Mammary epithelial cell (primary cell): ENCODE measurements at regions not wholly inside any gene's neighbourhood (a gene's known extent, or its start where the extent isn't known, plus 50 kb on each side); places are given as distances from the start of the nearest gene placed in this dataset.

Experiments
- CTCF ChIP-seq, 2 donors: IDR thresholded peaks in 1 of 2; conservative IDR thresholded peaks in 1 of 2; 2 replicates each; pipeline ENCODE4 v1.5.1; 2011 to 2012; ENCODE audit warnings: inconsistent platforms in 2 of 2, low read length in 2 of 2, mild to moderate bottlenecking in 2 of 2, control low read depth in 1 of 2, low read depth in 1 of 2; ENCODE audit not compliant: insufficient read depth in 1 of 2; ENCODE audit errors: extremely low read depth in 1 of 2
- EZH2 ChIP-seq: IDR thresholded peaks from 2 replicates; pipeline ENCODE4 v1.6.1; 2012; ENCODE audit warnings: low read length, inconsistent platforms, borderline replicate concordance

GRCh38 chrX:96563646-96564045, 121.0 kb upstream of the DIAPH2 start:
- TF ChIP-seq CTCF (conservative IDR thresholded peaks at IDR 0.05 in 1 of 2, IDR thresholded peaks at IDR 0.05 in 1 of 2; ENCODE audit: extremely low read depth in 1 of 2, insufficient read depth in 1 of 2, low read depth in 1 of 2, low read length in 2 of 2) (no peak), EZH2 (no peak)
